Ramos (cell line): ENCODE measurements at regions not wholly inside any gene's neighbourhood (a gene's known extent, or its start where the extent isn't known, plus 50 kb on each side); places are given as distances from the start of the nearest gene placed in this dataset.
"Not testable (repeated sequence)": the region's sequence is repeated elsewhere in the genome, so short reads cannot be mapped to it uniquely, and the experiment has no call there.

ENCODE experiments used
- in situ Hi-C: fragments of 300-500 bp; cut with MboI; formaldehyde crosslinking; loops from one replicate; pipeline ENCODE4 v1.14.3; 2022; ENCODE audit warnings: low sequenced_read_pairs; ENCODE audit not compliant: unreplicated experiment

GRCh38 chr22:22369219-22369963, 124.8 kb downstream of the VPREB1 start:
- in situ Hi-C loops = not testable (repeated sequence)

GRCh38 chr22:22369964-22370270, 125.3 kb downstream of the VPREB1 start:
- in situ Hi-C loops = loop anchor here (10.0 kb wide), 1 partner anchor 575 kb away; no protein-coding TSS in a partner anchor

- in situ Hi-C loops = loop anchor here (10.0 kb wide), 1 partner anchor 574 kb away; no protein-coding TSS in a partner anchor
Measured at GRCh38 chr22:22371031-22371541, 126.5 kb downstream of the VPREB1 start.

- in situ Hi-C loops = loop anchor here (10.0 kb wide), 1 partner anchor 573 kb away; no protein-coding TSS in a partner anchor
Measured at GRCh38 chr22:22372086-22372485, 127.5 kb downstream of the VPREB1 start.

- in situ Hi-C loops = loop anchor here (10.0 kb wide), 1 partner anchor 571 kb away; no protein-coding TSS in a partner anchor
Measured at GRCh38 chr22:22374163-22374562, 129.6 kb downstream of the VPREB1 start.

- in situ Hi-C loops = loop anchor here (10.0 kb wide), 1 partner anchor 570 kb away; no protein-coding TSS in a partner anchor
Measured at GRCh38 chr22:22374579-22374978, 130.0 kb downstream of the VPREB1 start.

- in situ Hi-C loops = loop anchor here (10.0 kb wide), 1 partner anchor 569 kb away; no protein-coding TSS in a partner anchor
Measured at GRCh38 chr22:22375576-22376351, 131.2 kb downstream of the VPREB1 start.

- in situ Hi-C loops = loop anchor here (10.0 kb wide), 1 partner anchor 568 kb away; no protein-coding TSS in a partner anchor
Measured at GRCh38 chr22:22376352-22376706, 131.7 kb downstream of the VPREB1 start.

GRCh38 chr22:22376884-22377283, 131.7 kb downstream of the ZNF280B start:
- in situ Hi-C loops = loop anchor here (10.0 kb wide), 1 partner anchor 568 kb away; no protein-coding TSS in a partner anchor

GRCh38 chr22:22377335-22377734, 131.2 kb downstream of the ZNF280B start:
- in situ Hi-C loops = loop anchor here (10.0 kb wide), 1 partner anchor 567 kb away; no protein-coding TSS in a partner anchor

GRCh38 chr22:22378446-22379415, 129.8 kb downstream of the ZNF280B start:
- in situ Hi-C loops = loop anchor here (10.0 kb wide), 1 partner anchor 566 kb away; no protein-coding TSS in a partner anchor

- in situ Hi-C loops = no loop called here
Measured at GRCh38 chr22:22380098-22381030, 128.2 kb downstream of the ZNF280B start.

GRCh38 chr22:22381292-22381691, 127.2 kb downstream of the ZNF280B start:
- in situ Hi-C loops = not testable (repeated sequence)

GRCh38 chr22:22384267-22384666, 124.3 kb downstream of the ZNF280B start:
- in situ Hi-C loops = no loop called here

- in situ Hi-C loops = no loop called here
Measured at GRCh38 chr22:22384668-22385244, 123.8 kb downstream of the ZNF280B start.

- in situ Hi-C loops = no loop called here
Measured at GRCh38 chr22:22386602-22387385, 121.7 kb downstream of the ZNF280B start.

GRCh38 chr22:22387386-22387736, 121.2 kb downstream of the ZNF280B start:
- in situ Hi-C loops = no loop called here

GRCh38 chr22:22388090-22388489, 120.5 kb downstream of the ZNF280B start:
- in situ Hi-C loops = no loop called here
